ENCODE measurements at regions not wholly inside any gene's neighbourhood (a gene's known extent, or its start where the extent isn't known, plus 50 kb on each side); places are given as distances from the start of the nearest gene placed in this dataset.
"Not testable (repeated sequence)": the region's sequence is repeated elsewhere in the genome, so short reads cannot be mapped to it uniquely, and the experiment has no call there.

GRCh38 chr2:36157093-36157492, 198.5 kb upstream of the CRIM1 start:
- DNase-seq = not testable (repeated sequence)

- no peak for DNase-seq
Measured at GRCh38 chr2:36147670-36148390, 207.7 kb upstream of the CRIM1 start.

DNA sequence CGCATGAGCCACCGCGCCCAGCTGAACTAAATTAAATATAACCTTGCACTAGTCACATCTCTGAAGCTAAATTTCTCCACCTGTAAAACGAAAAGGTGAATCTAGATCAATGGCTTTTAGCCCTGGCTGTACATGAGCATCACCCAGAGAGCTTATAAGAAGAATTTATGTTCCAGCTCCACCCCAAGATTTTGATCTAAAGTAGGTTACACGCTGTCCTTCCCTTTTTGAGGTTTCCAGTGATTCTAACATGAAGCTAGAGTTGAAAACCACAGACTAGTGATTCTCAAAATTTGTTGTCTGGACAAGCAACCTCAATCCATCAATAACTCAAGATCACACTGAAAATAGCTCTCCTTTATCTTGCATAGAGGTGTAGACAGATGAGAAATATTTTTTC, 208.8 kb upstream of the CRIM1 start:
- DNase-seq = no peak

DNA sequence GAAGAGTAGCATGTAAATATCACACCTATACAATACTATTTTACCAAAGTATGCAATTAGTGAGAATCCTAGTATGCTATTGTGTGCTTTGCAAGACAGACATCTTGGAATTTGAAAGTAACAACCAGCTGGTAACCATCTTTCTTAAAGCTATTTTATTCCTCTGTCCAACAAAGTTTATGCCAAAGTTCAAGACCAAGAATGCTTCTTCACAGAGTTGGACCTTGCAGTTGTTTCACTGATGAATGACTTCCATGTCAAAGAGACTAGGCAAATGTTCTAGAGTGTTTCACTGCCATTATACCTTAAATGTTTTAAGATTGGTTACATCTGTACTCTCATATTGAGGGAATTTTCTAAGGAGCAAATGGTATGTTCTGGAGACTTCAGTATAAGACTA, 215.2 kb upstream of the CRIM1 start:
- no peak for DNase-seq

DNA sequence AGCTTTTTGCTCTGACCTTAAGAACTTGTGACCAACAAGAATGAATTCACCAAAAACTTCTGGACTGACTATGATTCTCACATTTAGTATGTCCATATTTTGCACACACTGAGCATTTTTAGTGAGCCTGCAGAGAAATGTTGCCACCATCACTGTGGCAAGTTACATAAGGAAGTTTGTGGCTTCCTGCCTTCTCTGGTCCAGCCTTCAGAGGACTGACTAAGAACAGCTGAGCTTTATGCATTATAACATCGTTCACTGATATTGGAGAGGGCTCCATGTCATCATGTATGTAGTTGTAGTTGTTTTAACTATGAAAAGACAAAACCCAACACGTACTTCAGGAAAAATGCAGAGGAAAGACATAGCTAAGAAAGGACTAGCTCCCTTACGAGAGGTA, 218.0 kb upstream of the CRIM1 start:
- no peak for DNase-seq

DNA sequence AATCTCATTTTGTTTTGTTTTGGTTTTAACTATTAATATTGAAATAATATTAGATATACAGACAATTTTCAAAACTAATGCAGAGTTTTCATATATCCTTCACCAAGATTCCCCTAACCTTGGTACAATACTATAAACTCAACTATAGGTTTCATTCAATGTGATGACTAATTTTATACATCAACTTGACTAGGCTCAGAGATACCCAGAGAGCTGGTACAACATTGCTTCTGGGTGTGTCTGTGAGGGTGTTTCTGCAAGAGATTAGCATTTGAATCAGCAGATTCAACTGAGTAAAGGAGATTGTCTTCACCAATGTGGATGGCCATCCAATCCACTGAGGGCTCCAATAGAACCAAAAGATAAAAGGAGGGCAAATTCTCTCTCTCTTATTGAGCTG, 221.3 kb upstream of the CRIM1 start:
- DNase-seq = no peak

DNA sequence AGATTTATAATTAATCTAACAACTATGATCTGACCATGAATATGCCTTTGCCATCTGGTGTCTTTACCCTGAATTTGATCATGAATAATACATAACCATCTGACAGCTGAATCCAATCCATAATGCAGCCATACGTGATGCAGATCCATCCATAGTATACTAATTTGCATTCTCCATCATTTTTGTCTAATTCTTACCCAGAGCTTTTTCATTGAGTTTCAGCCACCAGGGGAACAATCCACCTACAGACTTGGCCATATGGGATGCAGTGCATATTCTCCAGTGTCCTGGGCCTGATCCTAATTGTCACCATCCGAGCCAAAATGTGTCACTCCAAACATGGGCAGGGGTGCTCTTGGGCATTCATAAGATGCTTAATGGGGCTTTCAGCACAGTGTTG, 227.2 kb upstream of the CRIM1 start:
- no peak for DNase-seq

DNA sequence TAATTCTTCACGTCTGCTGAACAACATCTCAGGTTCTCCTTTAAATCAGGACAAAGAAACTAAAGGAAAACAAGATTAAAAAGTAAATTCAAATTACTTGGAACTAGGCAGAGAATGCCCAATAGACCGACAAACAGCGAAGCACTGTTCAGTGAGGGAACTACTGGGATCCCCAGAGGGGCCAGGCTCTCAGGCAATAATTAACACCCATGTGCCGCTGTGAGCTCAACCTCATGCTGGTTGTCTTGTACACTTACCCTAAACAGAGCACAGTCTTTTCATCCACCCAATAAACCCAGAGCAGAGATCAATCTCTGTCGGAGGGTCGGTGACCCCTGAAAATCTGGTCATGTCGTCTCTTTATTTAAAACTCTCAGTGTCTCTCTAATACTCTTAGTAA, 229.9 kb upstream of the CRIM1 start:
- DNase-seq = no peak

DNA sequence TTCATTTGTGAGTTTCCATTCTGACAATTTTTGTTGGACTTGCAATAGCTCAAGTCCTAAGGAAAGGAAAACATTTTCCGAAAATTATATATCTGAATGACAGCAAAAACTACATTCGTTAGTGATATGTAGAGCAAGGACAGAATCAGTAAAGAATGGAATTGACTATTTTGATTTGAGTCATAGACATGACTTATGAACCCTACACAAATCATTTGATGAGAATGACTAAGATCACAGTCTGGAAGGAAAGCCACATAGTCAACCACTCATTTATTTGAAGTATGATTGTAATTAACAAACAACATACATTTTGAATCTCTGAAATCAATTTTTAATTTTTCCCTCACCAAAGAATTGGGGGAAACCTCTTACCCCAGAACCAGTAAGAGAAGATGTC, 231.6 kb upstream of the CRIM1 start:
- DNase-seq = no peak

DNA sequence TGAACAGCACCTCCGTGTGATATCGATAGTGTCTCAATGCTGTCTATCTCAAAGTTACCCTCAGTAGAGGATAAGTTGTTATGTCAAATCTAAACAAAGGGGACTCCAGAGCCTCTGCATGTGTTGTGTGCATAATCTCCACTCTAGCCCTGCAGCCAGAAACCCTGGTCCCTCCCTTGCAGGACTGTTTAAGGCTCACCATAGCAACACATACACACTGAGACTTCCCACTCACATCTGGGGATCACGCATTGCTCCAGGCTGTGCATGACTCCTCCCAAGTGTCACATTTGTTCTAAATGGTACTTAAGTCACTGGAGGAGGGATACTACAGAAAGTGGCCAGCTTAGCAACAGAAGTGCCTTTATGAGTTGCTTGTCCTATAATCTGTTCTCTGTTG, 258.6 kb upstream of the CRIM1 start:
- no peak for DNase-seq

GRCh38 chr2:36091844-36092741, 263.5 kb upstream of the CRIM1 start:
- DNase-seq = not testable (repeated sequence)

- no peak for DNase-seq
Measured at GRCh38 chr2:36088716-36089328, 266.8 kb upstream of the CRIM1 start.

- no peak for DNase-seq
Measured at GRCh38 chr2:36087344-36087743, 268.2 kb upstream of the CRIM1 start.

DNA sequence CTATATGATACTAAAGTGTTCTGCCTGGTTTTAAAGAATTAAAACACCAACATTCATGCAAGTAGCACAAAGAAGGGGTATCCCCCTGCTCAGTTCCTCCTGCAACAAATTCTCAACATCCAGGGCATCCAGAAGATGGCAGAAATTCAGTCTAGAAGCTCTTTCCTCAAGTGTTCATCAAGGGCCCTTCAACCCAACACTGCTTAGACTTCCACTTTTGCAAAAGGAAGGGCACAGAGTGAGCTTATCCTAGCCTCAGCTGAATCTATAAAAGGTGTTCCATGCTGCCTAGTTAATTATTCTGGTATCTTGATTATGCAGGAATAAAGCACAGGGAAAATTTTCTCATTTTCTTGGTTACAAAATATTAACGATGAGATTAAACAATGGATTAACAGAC, 275.8 kb upstream of the CRIM1 start:
- no peak for DNase-seq

DNA sequence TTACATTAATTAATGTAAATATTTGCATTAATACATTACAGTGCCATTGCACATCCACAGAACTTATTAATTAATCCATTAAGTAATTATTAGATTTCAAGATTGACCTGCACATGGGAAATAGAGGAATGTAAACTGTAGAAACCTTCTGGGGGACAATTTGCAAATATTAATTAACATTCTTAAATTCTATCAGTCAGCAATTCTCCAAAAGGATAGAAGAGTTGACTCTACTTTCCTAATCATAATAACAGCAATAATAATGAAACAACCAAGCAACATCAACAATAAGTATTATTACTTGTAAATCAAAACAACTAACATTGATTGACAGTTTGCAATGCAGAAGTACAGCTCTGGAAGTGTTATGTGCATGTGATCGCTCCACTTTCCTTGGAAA, 281.6 kb upstream of the CRIM1 start:
- DNase-seq = no peak

GRCh38 chr2:36071698-36072097, 283.9 kb upstream of the CRIM1 start:
- no peak for DNase-seq

DNA sequence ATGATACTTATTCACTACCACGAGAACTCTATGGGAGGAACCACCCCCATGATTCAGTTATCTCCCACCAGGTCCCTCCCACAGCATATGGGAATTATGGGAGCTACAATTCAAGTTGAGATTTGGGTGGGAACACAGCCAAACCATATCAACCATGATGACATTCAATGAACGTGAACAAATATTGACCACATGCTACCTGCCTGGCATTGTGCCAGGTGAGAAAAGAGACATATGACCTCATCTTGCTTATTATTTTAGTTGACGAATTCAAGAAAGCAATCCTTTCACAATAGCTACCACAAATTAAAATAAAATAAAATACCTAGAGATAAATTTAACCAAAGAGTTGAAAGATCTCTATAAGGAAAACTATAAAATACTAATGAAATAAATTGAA, 286.5 kb upstream of the CRIM1 start:
- no peak for DNase-seq

DNA sequence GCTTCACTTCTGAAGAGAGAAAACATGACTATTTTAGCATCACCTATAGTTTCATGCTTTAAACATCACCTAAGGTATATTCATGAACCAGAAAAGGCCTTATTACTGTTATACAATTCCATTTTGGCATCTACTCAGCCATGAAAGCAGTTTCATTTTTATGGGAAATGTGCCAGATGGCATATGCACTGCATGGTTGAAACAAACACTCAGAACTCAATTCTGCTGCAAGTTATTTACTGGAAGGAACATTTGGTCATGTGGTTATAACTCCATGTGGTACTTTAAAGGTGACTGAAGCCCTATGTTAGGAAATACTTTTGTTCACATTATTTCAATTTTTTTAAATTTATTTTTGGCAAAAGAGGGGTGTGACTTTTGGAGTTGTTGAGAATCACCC, 287.5 kb upstream of the CRIM1 start:
- no peak for DNase-seq

DNA sequence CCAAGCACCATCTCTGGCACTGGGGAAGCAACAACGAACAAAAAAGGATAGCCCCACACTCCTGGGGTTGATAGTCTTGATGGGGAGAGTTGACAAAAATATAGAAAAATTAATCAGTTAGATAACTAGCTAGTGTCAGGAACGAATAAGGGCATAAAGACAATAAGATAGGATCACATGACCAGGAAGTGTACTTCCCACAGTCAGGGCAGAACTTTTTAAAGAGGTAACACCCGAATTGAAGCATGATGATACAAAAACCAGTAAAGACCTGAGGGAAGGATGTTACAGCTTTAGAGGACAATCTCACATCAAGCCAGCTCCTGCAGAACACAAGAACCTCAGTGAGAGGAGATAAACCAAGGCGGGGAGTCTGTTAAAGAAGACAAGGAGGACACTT, 295.4 kb upstream of the CRIM1 start:
- DNase-seq = no peak

DNA sequence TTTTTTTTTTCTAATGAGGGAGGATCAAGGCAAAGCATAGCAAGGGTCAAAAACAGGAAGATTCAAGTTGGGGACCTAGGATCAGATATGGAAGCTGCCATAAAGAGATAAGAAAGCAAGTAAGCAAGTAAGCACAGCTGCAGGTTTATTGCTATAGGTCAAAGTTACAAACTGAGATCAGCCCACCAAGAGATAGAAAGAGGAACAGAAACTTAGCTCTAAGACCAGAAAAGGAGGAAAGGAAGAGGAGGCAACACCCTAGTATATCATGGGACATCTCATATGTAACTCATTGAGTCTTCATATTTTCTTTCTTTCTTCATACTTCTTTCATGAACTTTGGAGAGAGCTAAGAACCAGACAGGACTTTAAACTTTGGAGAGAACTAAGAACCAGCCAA, 295.9 kb upstream of the CRIM1 start:
- DNase-seq = no peak

- no peak for DNase-seq
Measured at GRCh38 chr2:36058953-36059352, 296.6 kb upstream of the CRIM1 start.

DNA sequence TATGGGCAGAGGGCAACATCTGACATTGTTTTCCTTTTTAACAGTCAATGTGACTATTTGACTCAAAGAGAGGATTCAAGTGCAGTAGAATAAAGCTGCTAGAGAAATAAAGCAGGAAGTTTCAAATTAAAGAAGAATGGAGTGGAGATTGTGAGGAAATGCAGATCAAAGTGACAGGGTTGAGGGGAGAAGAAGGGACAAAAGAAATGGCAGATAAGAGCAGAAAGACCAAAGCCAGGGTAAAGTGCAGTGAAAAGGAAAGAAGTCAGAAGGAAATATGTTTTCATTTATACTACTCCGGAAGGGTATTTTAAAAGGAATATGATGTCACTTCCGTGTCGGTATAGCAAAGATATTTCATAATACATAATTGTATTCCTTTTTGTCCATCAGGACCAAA, 297.5 kb upstream of the CRIM1 start:
- DNase-seq = no peak

DNA sequence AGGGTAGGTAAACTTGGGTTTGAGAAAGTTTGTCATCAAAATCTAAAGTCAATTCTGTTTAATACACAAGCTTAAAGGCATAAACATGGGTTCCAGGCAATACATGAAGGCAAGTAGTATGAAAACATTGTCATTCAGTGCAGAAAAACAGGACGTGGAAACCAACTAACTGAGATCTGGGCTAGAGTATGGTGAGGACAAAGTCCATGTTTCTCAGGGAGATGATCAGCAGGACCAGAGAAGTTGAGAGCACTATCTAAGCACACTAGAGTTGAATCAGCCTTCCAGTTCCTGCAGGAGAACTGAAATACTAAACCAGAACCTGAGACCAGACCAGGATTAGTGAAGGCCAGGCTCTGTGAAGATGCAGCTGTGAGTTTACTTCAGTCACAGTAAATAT, 302.8 kb upstream of the CRIM1 start:
- DNase-seq = no peak

- DNase-seq = no peak
Measured at GRCh38 chr2:36044411-36044810, 311.2 kb upstream of the CRIM1 start.
